HG02981 (cell line): ENCODE measurements at regions not wholly inside any gene's neighbourhood (a gene's known extent, or its start where the extent isn't known, plus 50 kb on each side); places are given as distances from the start of the nearest gene placed in this dataset.

Experiments used
- ATAC-seq: cut with Tn5 transposase; IDR thresholded peaks from one replicate; pipeline ENCODE4 v1.9.1; 2021; ENCODE audit warnings: mild to moderate bottlenecking, moderate library complexity; ENCODE audit not compliant: unreplicated experiment

- no peak for ATAC-seq
Observed at GRCh38 chr10:29395409-29395808, 106.5 kb downstream of the LYZL1 start.

DNA sequence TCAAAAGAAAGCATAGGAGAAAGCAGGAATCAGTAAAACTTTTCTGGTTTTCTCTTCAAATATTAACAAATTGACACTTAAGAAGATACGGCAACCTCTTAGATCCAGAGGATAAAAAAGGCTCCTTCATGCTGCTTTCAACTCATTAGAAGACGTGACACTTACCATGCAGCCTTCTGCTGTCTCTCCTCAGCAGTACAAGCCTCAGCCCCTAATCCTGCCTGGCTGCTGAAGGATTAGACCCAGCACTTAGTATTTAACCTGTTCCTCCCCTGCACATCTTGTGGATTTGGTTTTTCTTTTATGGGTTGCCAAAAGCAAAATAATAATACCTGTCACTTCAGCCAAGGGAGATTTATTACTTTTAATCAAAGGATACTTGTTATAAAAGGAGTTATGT, 108.4 kb downstream of the LYZL1 start:
- ATAC-seq = no peak

- ATAC-seq = no peak
Observed at GRCh38 chr10:29403208-29403607, 114.3 kb downstream of the LYZL1 start.

DNA sequence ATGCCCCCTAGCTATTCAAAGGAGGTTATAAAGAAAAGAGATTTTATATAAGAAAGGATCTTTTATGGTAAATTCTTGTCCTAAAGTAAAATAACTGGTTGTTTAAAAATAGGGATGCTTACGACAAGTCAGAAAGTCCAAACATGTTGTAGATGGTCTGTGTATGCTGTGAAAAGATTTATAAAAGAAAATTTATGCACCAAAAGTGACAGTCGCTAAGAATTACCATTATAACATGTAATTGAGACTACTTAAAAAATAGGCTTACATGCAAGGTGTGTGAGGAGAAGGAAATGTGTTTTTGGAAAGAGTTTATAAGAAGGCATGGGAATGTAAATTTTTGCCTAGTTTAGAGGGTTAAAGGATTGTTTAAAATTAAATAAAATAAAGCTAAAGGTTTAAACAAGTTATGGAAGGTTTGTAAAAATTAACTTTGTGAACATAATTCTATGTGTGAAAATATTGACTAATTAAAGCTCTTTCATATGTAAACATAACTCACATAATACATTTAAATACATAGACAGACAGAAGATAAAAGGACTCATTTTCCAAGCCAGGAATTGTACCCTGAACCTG, 118.5 kb downstream of the LYZL1 start:
- ATAC-seq = no peak
